ENCODE measurements at regions not wholly inside any gene's neighbourhood (a gene's known extent, or its start where the extent isn't known, plus 50 kb on each side); places are given as distances from the start of the nearest gene placed in this dataset.

GRCh38 chr2:59353306-59353921 is 1112.3 kb upstream of the FANCL start:
- ChIA-PET POLR2A (ENCODE audit: unreplicated experiment) (no interaction called here), CTCF (no interaction called here)
- Histone ChIP-seq H3F3A (ENCODE audit: insufficient read depth, low read depth) (no peaks in the 10 kb centered on the region), H3K4me3 (no peak overlapping the region), H3K9me3 (ENCODE audit: insufficient read depth, low read depth) (no peaks in the 10 kb centered on the region), H3K27ac (no peak overlapping the region), H3K9me2 (ENCODE audit: insufficient read depth) (no peaks in the 10 kb centered on the region; the same call in 1 of the 2 replicates), H3K36me3 (ENCODE audit: low read depth) (no peaks in the 10 kb centered on the region), H3K79me2 (ENCODE audit: low read depth) (no peaks in the 10 kb centered on the region), H3K4me2 (no peak overlapping the region), H3K27me3 (ENCODE audit: insufficient read depth, low read depth) (peaks cover 8% of the 10 kb centered on the region; the same call in 1 of the 2 replicates), H3K4me1 (replicated peaks; ENCODE audit: insufficient read depth) (no peaks in the 10 kb centered on the region), H2AFZ (no peak overlapping the region; the same call in 1 of the 2 replicates), H4K20me1 (ENCODE audit: insufficient read depth) (no peaks in the 10 kb centered on the region)
- no peak for DNase-seq
- BruUV-seq (replicated peaks), result no TSS peak
- TF ChIP-seq EZH2 (IDR thresholded peaks at IDR 0.05; ENCODE audit: low read depth), result no peak
- TF ChIP-seq CTCF (conservative IDR thresholded peaks at IDR 0.05), result no peak
- intact Hi-C loops (cut with micrococcal nuclease; ENCODE audit: unreplicated experiment), result no loop called here

- Histone ChIP-seq H4K20me1 (ENCODE audit: insufficient read depth) (no peaks in the 10 kb centered on the region), H3K36me3 (ENCODE audit: low read depth) (no peaks in the 10 kb centered on the region), H3K27ac (no peak overlapping the region), H3K4me3 (no peak overlapping the region), H3K4me2 (no peak overlapping the region), H2AFZ (no peak overlapping the region), H3F3A (ENCODE audit: insufficient read depth, low read depth) (no peaks in the 10 kb centered on the region), H3K79me2 (ENCODE audit: low read depth) (no peaks in the 10 kb centered on the region), H3K27me3 (ENCODE audit: insufficient read depth, low read depth) (no peaks in the 10 kb centered on the region), H3K9me3 (ENCODE audit: insufficient read depth, low read depth) (no peaks in the 10 kb centered on the region), H3K4me1 (replicated peaks; ENCODE audit: insufficient read depth) (no peaks in the 10 kb centered on the region), H3K9me2 (ENCODE audit: insufficient read depth) (no peaks in the 10 kb centered on the region)
- intact Hi-C loops (cut with micrococcal nuclease; ENCODE audit: unreplicated experiment), result no loop called here
- ChIA-PET CTCF (no interaction called here), POLR2A (ENCODE audit: unreplicated experiment) (no interaction called here)
- no peak for TF ChIP-seq CTCF (conservative IDR thresholded peaks at IDR 0.05)
- TF ChIP-seq EZH2 (IDR thresholded peaks at IDR 0.05; ENCODE audit: low read depth), result no peak
- no TSS peak for BruUV-seq (replicated peaks)
- no peak for DNase-seq
Observed at GRCh38 chr2:59342166-59342565, 1101.0 kb upstream of the FANCL start.

GRCh38 chr2:59339837-59340207 is 1098.7 kb upstream of the FANCL start:
- Histone ChIP-seq H3K4me3 (no peak overlapping the region), H3K79me2 (ENCODE audit: low read depth) (no peaks in the 10 kb centered on the region), H3K36me3 (ENCODE audit: low read depth) (no peaks in the 10 kb centered on the region), H4K20me1 (ENCODE audit: insufficient read depth) (no peaks in the 10 kb centered on the region), H3K4me2 (no peak overlapping the region), H3K4me1 (replicated peaks; ENCODE audit: insufficient read depth) (no peaks in the 10 kb centered on the region), H3K27ac (no peak overlapping the region), H3F3A (ENCODE audit: insufficient read depth, low read depth) (no peaks in the 10 kb centered on the region), H2AFZ (no peak overlapping the region), H3K27me3 (ENCODE audit: insufficient read depth, low read depth) (no peaks in the 10 kb centered on the region; the same call in 1 of the 2 replicates), H3K9me3 (ENCODE audit: insufficient read depth, low read depth) (no peaks in the 10 kb centered on the region), H3K9me2 (ENCODE audit: insufficient read depth) (no peaks in the 10 kb centered on the region)
- ChIA-PET POLR2A (ENCODE audit: unreplicated experiment) (no interaction called here), CTCF (no interaction called here)
- no TSS peak for BruUV-seq (replicated peaks)
- no peak for TF ChIP-seq EZH2 (IDR thresholded peaks at IDR 0.05; ENCODE audit: low read depth)
- TF ChIP-seq CTCF (conservative IDR thresholded peaks at IDR 0.05), result no peak
- intact Hi-C loops (cut with micrococcal nuclease; ENCODE audit: unreplicated experiment), result no loop called here
- no peak for DNase-seq

Measured in PC-9 (cell line).